A204.1 (cell line): ENCODE measurements at regions not wholly inside any gene's neighbourhood (a gene's known extent, or its start where the extent isn't known, plus 50 kb on each side); places are given as distances from the start of the nearest gene placed in this dataset.
"Not testable (repeated sequence)": the region's sequence is repeated elsewhere in the genome, so short reads cannot be mapped to it uniquely, and the experiment has no call there.

Source experiments
- FAIRE-seq: peaks from 2 replicates; lab custom pipeline; 2012; peaks lifted over from hg19 to GRCh38; lab: Jason Lieb, UNC

GRCh38 chr5:152456815-152457443 lies 51.9 kb upstream of the NMUR2 start:
- no peak for FAIRE-seq

- FAIRE-seq: no peak
Observed at GRCh38 chr5:152462021-152462721, 57.1 kb upstream of the NMUR2 start.

GRCh38 chr5:152464048-152464447 lies 59.0 kb upstream of the NMUR2 start:
- FAIRE-seq: no peak

GRCh38 chr5:152465140-152465539 lies 60.1 kb upstream of the NMUR2 start:
- FAIRE-seq: no peak

GRCh38 chr5:152466085-152466745 lies 61.1 kb upstream of the NMUR2 start:
- FAIRE-seq: no peak

- FAIRE-seq: no peak
Observed at GRCh38 chr5:152470167-152470566, 65.1 kb upstream of the NMUR2 start.

- FAIRE-seq: no peak
Observed at GRCh38 chr5:152472083-152472482, 67.0 kb upstream of the NMUR2 start.

GRCh38 chr5:152474961-152475360 lies 69.9 kb upstream of the NMUR2 start:
- FAIRE-seq: no peak

- FAIRE-seq: no peak
Observed at GRCh38 chr5:152477536-152477935, 72.5 kb upstream of the NMUR2 start.

- not testable (repeated sequence) for FAIRE-seq
Observed at GRCh38 chr5:152479866-152480265, 74.8 kb upstream of the NMUR2 start.

GRCh38 chr5:152480677-152481076 lies 75.6 kb upstream of the NMUR2 start:
- not testable (repeated sequence) for FAIRE-seq

GRCh38 chr5:152487130-152487529 lies 82.1 kb upstream of the NMUR2 start:
- FAIRE-seq: no peak

GRCh38 chr5:152488869-152489268 lies 83.8 kb upstream of the NMUR2 start:
- no peak for FAIRE-seq

- FAIRE-seq: no peak
Observed at GRCh38 chr5:152499814-152500535, 94.9 kb upstream of the NMUR2 start.

- no peak for FAIRE-seq
Observed at GRCh38 chr5:152501294-152501693, 96.2 kb upstream of the NMUR2 start.

GRCh38 chr5:152503206-152503605 lies 98.1 kb upstream of the NMUR2 start:
- FAIRE-seq: no peak

GRCh38 chr5:152505442-152506042 lies 100.5 kb upstream of the NMUR2 start:
- peak; percentile 68 for FAIRE-seq

GRCh38 chr5:152511120-152511519 lies 106.0 kb upstream of the NMUR2 start:
- FAIRE-seq: no peak

- FAIRE-seq: no peak
Observed at GRCh38 chr5:152511531-152512132, 106.6 kb upstream of the NMUR2 start.

- FAIRE-seq: peak; percentile 93
Observed at GRCh38 chr5:152514827-152515397, 109.8 kb upstream of the NMUR2 start.

GRCh38 chr5:152523964-152524363 lies 118.9 kb upstream of the NMUR2 start:
- FAIRE-seq: no peak
